ENCODE measurements at regions not wholly inside any gene's neighbourhood (a gene's known extent, or its start where the extent isn't known, plus 50 kb on each side); places are given as distances from the start of the nearest gene placed in this dataset.
"Not testable (repeated sequence)": the region's sequence is repeated elsewhere in the genome, so short reads cannot be mapped to it uniquely, and the experiment has no call there.

DNA sequence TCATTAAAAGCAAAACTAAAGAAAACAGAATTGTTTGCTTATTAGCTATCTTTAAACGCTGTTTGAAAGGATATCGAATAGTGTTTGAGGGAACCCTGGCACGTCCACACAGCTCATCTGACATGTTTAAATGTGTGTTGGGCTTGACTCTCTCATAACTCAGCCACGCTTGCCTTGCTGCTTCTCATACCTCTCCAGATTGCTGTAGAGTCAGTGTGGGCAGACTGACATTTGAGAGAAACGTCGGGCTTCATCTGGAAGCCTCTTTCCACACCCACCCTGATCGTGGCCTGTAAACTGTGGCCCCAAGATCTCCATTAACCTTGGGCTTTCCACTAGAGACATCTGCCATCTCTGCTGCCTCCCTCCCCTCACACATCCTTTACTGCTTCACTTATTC lies 226.4 kb upstream of the PLGLB2 start:
- peak in 1 of 2 donors; percentile 18 for ATAC-seq

- ATAC-seq = peak; percentile 39 to 50
These were observed 223.2 kb upstream of the PLGLB2 start for GRCh38 chr2:87524619-87525188.

DNA sequence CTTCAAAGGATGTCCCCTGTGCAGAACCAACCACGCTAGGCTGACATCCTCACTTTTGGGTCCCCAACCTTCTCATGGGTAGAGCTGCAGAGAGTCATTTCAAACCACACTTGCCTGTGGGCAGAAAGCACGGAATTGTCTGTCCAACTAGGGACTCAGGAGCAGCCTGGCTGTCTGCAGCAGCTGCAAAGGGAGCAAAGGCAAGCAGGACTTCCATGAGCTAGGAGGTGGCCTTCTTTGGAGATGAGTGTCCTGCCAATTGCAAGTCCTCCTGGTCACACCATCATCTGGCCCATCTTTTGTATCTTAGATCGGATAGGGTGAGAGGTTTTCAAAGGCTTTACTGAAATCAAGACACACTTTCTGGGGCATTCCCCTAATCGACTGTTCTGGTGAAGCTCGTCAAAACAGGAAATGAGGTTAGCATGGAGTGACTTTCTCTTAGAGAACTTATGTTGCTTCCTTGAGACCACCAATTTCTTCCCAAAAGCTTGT lies 222.3 kb upstream of the PLGLB2 start:
- peak; percentile 49 to 50 for ATAC-seq

DNA sequence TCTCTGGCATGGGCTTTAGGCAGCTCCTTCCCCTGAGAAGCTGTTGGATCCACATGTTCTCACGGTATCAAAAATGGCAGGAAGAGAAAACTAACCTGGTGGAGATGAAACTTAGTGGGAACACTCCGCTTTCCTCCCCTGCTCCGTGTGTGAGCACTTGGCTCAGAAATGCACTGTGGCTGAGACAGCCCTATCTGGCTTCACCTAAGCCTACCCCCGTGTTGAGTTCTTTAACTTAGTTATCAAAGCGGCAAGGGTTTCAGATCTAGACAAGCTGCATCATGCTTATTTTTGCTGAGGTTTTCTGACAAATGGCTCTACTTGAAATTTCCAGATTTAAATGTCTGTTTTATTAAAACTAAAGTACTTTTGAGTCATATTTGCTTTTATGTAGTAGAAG lies 221.6 kb upstream of the PLGLB2 start:
- peak; percentile 36 to 67 for ATAC-seq

- ATAC-seq = not testable (repeated sequence)
These were observed 215.7 kb upstream of the PLGLB2 start for GRCh38 chr2:87531968-87532715.

- ATAC-seq = peak; percentile 13 to 14
These were observed 214.3 kb upstream of the PLGLB2 start for GRCh38 chr2:87533390-87534272.

DNA sequence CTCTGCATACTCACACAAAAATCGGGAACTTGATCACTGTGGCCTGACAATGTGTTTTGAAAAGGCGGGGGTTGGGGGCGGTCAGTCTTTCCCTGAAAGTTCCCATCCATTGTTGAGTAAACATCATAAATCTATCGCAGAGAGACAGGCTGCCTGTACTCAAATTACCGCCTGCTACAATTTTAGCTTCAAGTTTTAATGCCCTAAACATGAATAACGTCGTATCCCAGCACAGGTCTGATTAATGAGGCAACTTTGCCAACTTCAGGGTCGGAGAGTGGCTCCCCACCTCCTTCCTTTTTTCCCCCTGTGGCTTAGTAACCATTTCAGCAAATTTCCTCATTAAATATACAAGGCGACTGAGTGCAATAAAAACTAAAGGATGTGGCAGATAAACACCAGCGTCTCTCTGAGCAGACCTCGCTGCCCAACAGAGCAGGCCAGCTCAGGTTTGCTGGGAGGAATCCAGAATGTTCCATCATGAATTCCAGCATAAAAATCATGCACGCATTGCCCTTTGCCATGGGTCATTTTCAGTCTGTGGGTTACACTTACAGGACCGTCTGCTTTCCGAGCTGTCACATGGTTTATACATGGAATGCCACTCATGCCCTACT lies 213.5 kb upstream of the PLGLB2 start:
- not testable (repeated sequence) for ATAC-seq

- not testable (repeated sequence) for ATAC-seq
These were observed 211.5 kb upstream of the PLGLB2 start for GRCh38 chr2:87536427-87536826.

- ATAC-seq = peak; percentile 45 to 51
These were observed 210.6 kb upstream of the PLGLB2 start for GRCh38 chr2:87537251-87537671.

DNA sequence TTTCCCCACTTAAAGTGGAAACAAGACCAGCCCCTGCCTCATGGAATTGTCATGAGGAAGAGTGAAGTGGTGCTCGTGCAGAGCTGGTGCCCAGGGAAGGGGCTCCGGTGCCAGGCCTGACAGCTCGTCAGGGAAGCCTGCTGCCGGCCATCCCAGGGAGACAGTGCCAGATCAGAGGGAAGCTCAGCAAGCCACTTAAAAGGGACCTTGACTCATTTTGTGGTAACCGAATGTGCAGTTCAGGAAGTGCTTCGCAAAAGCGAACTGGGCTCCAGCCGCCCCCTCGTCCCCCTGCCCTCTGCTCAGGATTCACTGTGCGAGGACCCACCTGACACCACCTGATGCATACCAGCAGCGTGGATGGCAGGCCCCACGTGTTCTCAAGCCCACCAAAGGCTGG lies 209.6 kb upstream of the PLGLB2 start:
- ATAC-seq = peak; percentile 36 to 62

DNA sequence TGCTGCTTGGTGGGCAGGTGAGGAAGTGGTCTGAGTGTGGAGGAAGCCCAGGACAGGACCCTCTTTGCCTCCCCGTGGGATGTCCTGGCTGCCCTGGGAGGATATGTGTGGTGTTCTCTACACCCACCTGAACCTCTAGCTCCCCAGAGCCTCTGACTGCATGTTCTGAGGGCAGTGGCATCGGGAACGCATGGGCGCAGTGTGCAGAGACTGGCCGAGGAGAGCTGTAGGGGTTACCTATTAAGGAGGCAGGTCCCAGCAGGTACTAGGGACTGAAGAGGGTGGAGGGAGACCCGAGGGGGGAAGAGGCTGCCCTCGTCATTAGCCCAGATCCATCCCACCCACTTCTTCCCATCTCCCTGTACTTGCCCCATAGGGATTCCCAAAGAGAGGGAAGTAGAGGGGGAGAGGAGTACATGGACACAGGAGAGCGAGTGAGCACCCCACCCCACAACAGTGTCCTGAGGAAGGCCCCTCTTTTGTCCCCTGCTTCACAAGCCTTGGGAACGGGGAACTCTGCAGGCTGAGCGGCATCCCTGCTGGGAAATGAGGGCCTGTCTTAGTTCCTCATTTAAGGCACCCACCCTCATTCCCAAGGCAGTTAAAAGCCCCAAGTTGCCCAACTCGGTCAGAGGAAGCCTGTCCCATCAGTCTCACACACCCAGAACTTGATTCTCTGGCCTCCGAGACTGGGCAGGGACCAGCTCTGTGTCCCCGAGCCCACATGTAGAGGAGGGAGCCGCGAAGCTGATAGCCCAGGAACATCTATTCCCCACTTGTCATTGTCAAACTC lies 208.5 kb upstream of the PLGLB2 start:
- ATAC-seq = not testable (repeated sequence)

- ATAC-seq = not testable (repeated sequence)
These were observed 207.6 kb upstream of the PLGLB2 start for GRCh38 chr2:87540242-87540641.

- ATAC-seq = peak; percentile 55 to 58
These were observed 205.2 kb upstream of the PLGLB2 start for GRCh38 chr2:87542599-87543174.

DNA sequence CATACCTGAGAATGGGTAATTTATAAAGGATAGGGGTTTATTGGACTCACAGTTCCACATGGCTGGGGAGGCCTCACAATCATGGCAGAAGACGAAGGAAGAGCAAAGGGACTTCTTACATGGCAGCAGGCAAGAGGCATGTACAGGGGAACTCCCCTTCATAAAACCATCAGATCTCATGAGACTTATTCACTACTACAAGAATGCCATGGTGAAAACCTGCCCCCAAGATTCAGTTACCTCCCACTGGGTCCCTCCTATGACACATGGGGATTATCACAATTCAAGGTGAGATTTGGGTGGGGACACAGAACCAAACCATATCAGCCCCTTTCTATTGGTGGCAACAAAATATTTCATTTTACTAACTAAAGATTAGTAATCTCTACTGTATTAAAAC lies 204.1 kb upstream of the PLGLB2 start:
- ATAC-seq = peak in 1 of 2 donors; percentile 14

- not testable (repeated sequence) for ATAC-seq
These were observed 200.8 kb upstream of the PLGLB2 start for GRCh38 chr2:87547106-87547505.

DNA sequence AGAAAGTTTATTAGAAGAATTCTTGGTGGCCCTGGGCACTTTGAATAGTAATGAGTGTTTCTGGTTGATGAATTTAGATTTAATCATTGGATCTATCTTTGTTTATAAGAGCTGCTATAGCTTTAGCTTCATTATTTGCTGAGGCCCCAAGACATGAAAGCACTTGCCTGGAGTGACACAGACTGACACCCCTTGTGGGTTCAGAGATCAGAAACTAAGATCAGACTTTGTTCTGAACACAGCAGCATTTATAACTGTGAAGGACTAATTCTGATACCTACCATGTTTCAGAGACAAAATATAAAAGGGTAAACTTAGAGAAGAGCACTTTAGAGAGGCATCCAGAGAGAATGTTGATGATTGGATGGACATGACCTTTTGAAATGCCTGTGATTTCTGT lies 199.9 kb upstream of the PLGLB2 start:
- peak; percentile 76 to 77 for ATAC-seq

- peak; percentile 78 to 83 for ATAC-seq
These were observed 199.0 kb upstream of the PLGLB2 start for GRCh38 chr2:87548681-87549536.

- ATAC-seq = not testable (repeated sequence)
These were observed 198.2 kb upstream of the PLGLB2 start for GRCh38 chr2:87549561-87550202.

- ATAC-seq = peak; percentile 67 to 72
These were observed 193.2 kb upstream of the PLGLB2 start for GRCh38 chr2:87554678-87555077.

GRCh38 chr2:87555082-87555481 lies 192.8 kb upstream of the PLGLB2 start:
- peak in 1 of 2 donors; percentile 24 for ATAC-seq

Data from activated CD4-positive, CD25-positive, alpha-beta regulatory T cell treated with anti-CD3 and anti-CD28 coated beads, Interleukin-2, amount 50 U/mL, for 24 hours (primary cell).